Esophagus muscularis mucosa (tissue), 4 donors: ENCODE measurements at regions not wholly inside any gene's neighbourhood (a gene's known extent, or its start where the extent isn't known, plus 50 kb on each side); places are given as distances from the start of the nearest gene placed in this dataset.

Experiments used
- CTCF ChIP-seq, 3 experiments: fragments of 200-600 bp in 2 of 3; fragments of 450-650 bp in 1 of 3; sonication (generic) in 2 of 3; IDR thresholded peaks; one replicate each; pipeline ENCODE4 v1.5.1; 2017 to 2019; ENCODE audit warnings: antibody characterized with exemption in 3 of 3, mild to moderate bottlenecking in 2 of 3, moderate library complexity in 1 of 3
- EP300 ChIP-seq: sonication (generic); formaldehyde crosslinking; IDR thresholded peaks from one replicate; pipeline ENCODE4 v1.6.1; 2017; ENCODE audit warnings: antibody characterized with exemption
- POLR2AphosphoS5 ChIP-seq, 2 donors: sonication (generic); formaldehyde crosslinking; IDR thresholded peaks; one replicate each; pipeline ENCODE4 v1.6.1; 2017; ENCODE audit warnings: antibody characterized with exemption in 2 of 2

- TF ChIP-seq POLR2AphosphoS5 (IDR thresholded peaks at IDR 0.05), result no peak
- no peak for TF ChIP-seq CTCF (IDR thresholded peaks at IDR 0.05)
- TF ChIP-seq EP300, result no peak
These were observed 589.4 kb upstream of the MBL2 start for GRCh38 chr10:53361936-53362335.
